OCI-LY3 (cell line): ENCODE measurements at regions not wholly inside any gene's neighbourhood (a gene's known extent, or its start where the extent isn't known, plus 50 kb on each side); places are given as distances from the start of the nearest gene placed in this dataset.

Experiments
- EZH2phosphoT487 ChIP-seq: fragments of 200-600 bp; shearing (Covaris generic); IDR thresholded peaks from 2 replicates; pipeline ENCODE4 v1.6.1; 2018; ENCODE audit warnings: antibody characterized with exemption, mixed run types, low read depth
- TF ChIP-seq, protein P1 (sequence below): fragments of 200-600, 300-600 bp; sonication (generic); IDR thresholded peaks from 2 replicates; pipeline ENCODE4 v1.5.1; 2014; ENCODE audit warnings: antibody characterized with exemption, low read length, low read depth

DNA sequence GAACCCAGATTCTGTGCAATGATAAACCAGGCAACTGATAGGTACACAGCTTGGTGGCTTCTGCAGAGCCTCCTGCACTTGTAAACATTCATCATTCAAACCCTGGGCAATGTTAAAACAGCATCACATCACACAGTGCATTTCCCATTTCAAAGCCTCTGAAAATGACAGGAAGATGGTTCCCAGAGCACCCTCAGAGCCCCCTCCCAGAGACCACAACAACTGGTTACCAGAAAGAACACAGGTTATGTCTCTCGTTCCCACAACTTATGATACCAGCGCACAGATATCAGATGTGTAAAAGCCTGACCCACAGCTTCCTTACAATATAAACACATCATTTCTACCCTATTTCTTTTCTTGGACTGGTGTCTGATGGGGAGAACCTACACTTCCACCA lies 248.7 kb downstream of the AUH start:
- TF ChIP-seq, protein P1, sequence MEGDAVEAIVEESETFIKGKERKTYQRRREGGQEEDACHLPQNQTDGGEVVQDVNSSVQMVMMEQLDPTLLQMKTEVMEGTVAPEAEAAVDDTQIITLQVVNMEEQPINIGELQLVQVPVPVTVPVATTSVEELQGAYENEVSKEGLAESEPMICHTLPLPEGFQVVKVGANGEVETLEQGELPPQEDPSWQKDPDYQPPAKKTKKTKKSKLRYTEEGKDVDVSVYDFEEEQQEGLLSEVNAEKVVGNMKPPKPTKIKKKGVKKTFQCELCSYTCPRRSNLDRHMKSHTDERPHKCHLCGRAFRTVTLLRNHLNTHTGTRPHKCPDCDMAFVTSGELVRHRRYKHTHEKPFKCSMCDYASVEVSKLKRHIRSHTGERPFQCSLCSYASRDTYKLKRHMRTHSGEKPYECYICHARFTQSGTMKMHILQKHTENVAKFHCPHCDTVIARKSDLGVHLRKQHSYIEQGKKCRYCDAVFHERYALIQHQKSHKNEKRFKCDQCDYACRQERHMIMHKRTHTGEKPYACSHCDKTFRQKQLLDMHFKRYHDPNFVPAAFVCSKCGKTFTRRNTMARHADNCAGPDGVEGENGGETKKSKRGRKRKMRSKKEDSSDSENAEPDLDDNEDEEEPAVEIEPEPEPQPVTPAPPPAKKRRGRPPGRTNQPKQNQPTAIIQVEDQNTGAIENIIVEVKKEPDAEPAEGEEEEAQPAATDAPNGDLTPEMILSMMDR: no peak
- no peak for TF ChIP-seq EZH2phosphoT487
